IMR-90 (cell line): ENCODE measurements at regions not wholly inside any gene's neighbourhood (a gene's known extent, or its start where the extent isn't known, plus 50 kb on each side); places are given as distances from the start of the nearest gene placed in this dataset.

Experiments used
- ATAC-seq: fragments of 200-7000 bp; cut with Tn5 transposase; 2 replicates; pipeline ENCODE4 v1.9.1; 2020; ENCODE audit warnings: low read depth, mild to moderate bottlenecking, moderate library complexity
- BruUV-seq: library from RNA; stranded (reverse); fragments of 400-500 nt; replicated peaks from 2 replicates; lab custom pipeline; 2021; lab: Mats Ljungman, UMichigan
- CTCF ChIA-PET: fragments of 300-600 bp; formaldehyde crosslinking; extraction: SDS; loops from one replicate; lab custom pipeline; 2021; ENCODE audit warnings: antibody characterized with exemption; lab: Yijun Ruan, JAX
- POLR2A ChIA-PET: fragments of 300-600 bp; sonication (Branson Sonifier 250); formaldehyde crosslinking; loops from one replicate; lab custom pipeline; 2022; ENCODE audit warnings: antibody characterized with exemption; ENCODE audit not compliant: unreplicated experiment; lab: Charles Lee
- DNase-seq: peaks from one replicate; pipeline ENCODE4 v3.0.0; 2013
- H2AFZ ChIP-seq: replicated peaks from 2 replicates; pipeline ENCODE3; 2013; ENCODE audit warnings: low read length, mild to moderate bottlenecking; ENCODE audit not compliant: poor library complexity
- H2AK5ac ChIP-seq: 2 replicates; pipeline ENCODE4 v1.6.1; 2013; ENCODE audit warnings: low read depth, low read length, inconsistent platforms
- H2AK9ac ChIP-seq: replicated peaks from 2 replicates; pipeline ENCODE3; 2013; ENCODE audit warnings: mild to moderate bottlenecking, low read depth, low read length, moderate library complexity; ENCODE audit not compliant: poor library complexity
- H2BK120ac ChIP-seq: 2 replicates; pipeline ENCODE4 v1.6.1; 2013; ENCODE audit warnings: low read depth, low read length, inconsistent platforms
- H2BK15ac ChIP-seq: 3 replicates; pipeline ENCODE4 v1.6.1; 2013; ENCODE audit warnings: low read depth, low read length, inconsistent platforms
- H2BK20ac ChIP-seq: 2 replicates; pipeline ENCODE4 v1.6.1; 2013; ENCODE audit warnings: low read depth, mild to moderate bottlenecking, inconsistent platforms, low read length, moderate library complexity
- H2BK5ac ChIP-seq: 2 replicates; pipeline ENCODE4 v1.6.1; 2013; ENCODE audit warnings: mild to moderate bottlenecking, low read depth, low read length, inconsistent platforms; ENCODE audit not compliant: poor library complexity, severe bottlenecking
- H3K14ac ChIP-seq: replicated peaks from 2 replicates; pipeline ENCODE4 v1.6.1; 2013; ENCODE audit warnings: low read depth, low read length, inconsistent platforms
- H3K18ac ChIP-seq: 2 replicates; pipeline ENCODE4 v1.6.1; 2013; ENCODE audit warnings: low read depth, low read length, control low read depth
- H3K23ac ChIP-seq: 2 replicates; pipeline ENCODE4 v1.6.1; 2013; ENCODE audit warnings: low read depth, low read length, inconsistent platforms
- H3K27ac ChIP-seq: 2 replicates; pipeline ENCODE4 v1.5.1; 2013; ENCODE audit warnings: mild to moderate bottlenecking, control low read depth, low read length; ENCODE audit not compliant: insufficient read depth
- H3K27me3 ChIP-seq: 2 replicates; pipeline ENCODE4 v1.6.1; 2013; ENCODE audit warnings: low read length; ENCODE audit not compliant: control insufficient read depth, insufficient read depth
- H3K36me3 ChIP-seq: 2 replicates; pipeline ENCODE4 v1.6.1; 2013; ENCODE audit warnings: low read length, mixed read lengths; ENCODE audit not compliant: control insufficient read depth, insufficient read depth
- H3K4ac ChIP-seq: 2 replicates; pipeline ENCODE4 v1.6.1; 2013; ENCODE audit warnings: low read depth, low read length, inconsistent platforms
- H3K4me1 ChIP-seq: 2 replicates; pipeline ENCODE4 v1.6.1; 2013; ENCODE audit warnings: low read length, mixed read lengths; ENCODE audit not compliant: control insufficient read depth, insufficient read depth
- H3K4me2 ChIP-seq: 2 replicates; pipeline ENCODE4 v1.6.1; 2013; ENCODE audit warnings: low read depth, mild to moderate bottlenecking, control low read depth, low read length, moderate library complexity
- H3K4me3 ChIP-seq: 2 replicates; pipeline ENCODE4 v1.5.1; 2013; ENCODE audit warnings: low read depth, mild to moderate bottlenecking, control low read depth, low read length, moderate library complexity; ENCODE audit not compliant: insufficient read depth
- H3K56ac ChIP-seq: 2 replicates; pipeline ENCODE4 v1.6.1; 2013; ENCODE audit warnings: low read length, inconsistent platforms; ENCODE audit not compliant: insufficient read depth; ENCODE audit errors: extremely low read depth
- H3K79me1 ChIP-seq, 2 experiments: 2 replicates each; pipeline ENCODE4 v1.6.1; 2013; ENCODE audit warnings: low read length in 2 of 2, inconsistent platforms in 1 of 2, low read depth in 1 of 2
- H3K9ac ChIP-seq: 2 replicates; pipeline ENCODE4 v1.6.1; 2013; ENCODE audit warnings: low read depth, low read length, control low read depth
- H3K9me1 ChIP-seq: 2 replicates; pipeline ENCODE4 v1.6.1; 2013; ENCODE audit warnings: low read length, inconsistent platforms; ENCODE audit not compliant: insufficient read depth
- H3K9me3 ChIP-seq: 2 replicates; pipeline ENCODE4 v1.6.1; 2013; ENCODE audit warnings: low read length; ENCODE audit not compliant: control insufficient read depth, insufficient read depth
- H4K20me1 ChIP-seq: 2 replicates; pipeline ENCODE4 v1.6.1; 2013; ENCODE audit warnings: low read length, inconsistent platforms; ENCODE audit not compliant: insufficient read depth
- H4K5ac ChIP-seq: 2 replicates; pipeline ENCODE4 v1.6.1; 2013; ENCODE audit warnings: mild to moderate bottlenecking, low read depth, low read length, control low read depth
- H4K8ac ChIP-seq, 2 experiments: 2 replicates each; pipeline ENCODE4 v1.6.1; 2013; ENCODE audit warnings: low read depth in 2 of 2, low read length in 2 of 2, control low read depth in 1 of 2, inconsistent platforms in 1 of 2
- H4K91ac ChIP-seq: 2 replicates; pipeline ENCODE4 v1.6.1; 2013; ENCODE audit warnings: low read depth, low read length, inconsistent platforms; ENCODE audit not compliant: insufficient read depth
- BHLHE40 ChIP-seq: fragments of 150-350 bp; IDR thresholded peaks from 2 replicates; pipeline ENCODE4 v1.6.1; 2016; ENCODE audit warnings: mild to moderate bottlenecking, low read depth, low read length
- FOS ChIP-seq: fragments of 150-350 bp; IDR thresholded peaks from 2 replicates; pipeline ENCODE4 v1.6.1; 2016; ENCODE audit warnings: low read depth, low read length
- MAFK ChIP-seq: IDR thresholded peaks from 2 replicates; pipeline ENCODE4 v1.6.1; 2012; ENCODE audit warnings: low read depth, low read length, improper control_type of control experiment
- NFE2L2 ChIP-seq: fragments of 150-350 bp; IDR thresholded peaks from 2 replicates; pipeline ENCODE4 v1.6.1; 2016; ENCODE audit warnings: low read depth, mild to moderate bottlenecking, low read length
- RCOR1 ChIP-seq: IDR thresholded peaks from 2 replicates; pipeline ENCODE4 v1.6.1; 2012; ENCODE audit warnings: mild to moderate bottlenecking, low read length, improper control_type of control experiment; ENCODE audit not compliant: insufficient replicate concordance
- SMC3 ChIP-seq: fragments of 150-350 bp; IDR thresholded peaks from 2 replicates; pipeline ENCODE4 v1.6.1; 2016; ENCODE audit warnings: low read depth, mild to moderate bottlenecking, antibody characterized with exemption, low read length, moderate library complexity
- USF2 ChIP-seq: fragments of 150-350 bp; IDR thresholded peaks from 2 replicates; pipeline ENCODE4 v1.6.1; 2017; ENCODE audit warnings: mild to moderate bottlenecking, antibody characterized with exemption, low read length, low read depth
- WGBS, 2 experiments: methylation state at CpG; one replicate each; pipeline versions ENCODE4 v1.1.5 to v1.1.7; 2013; ENCODE audit warnings: missing lambda C conversion rate in 2 of 2; ENCODE audit not compliant: insufficient read length in 1 of 2; ENCODE audit errors: extremely low coverage in 2 of 2; 5-methylcytosine and 5-hydroxymethylcytosine counted together
- dilution Hi-C: fragments of 300-500 bp; cut with HindIII; formaldehyde crosslinking; loops from one replicate; pipeline ENCODE4 v1.14.3; 2018; ENCODE audit warnings: low sequenced_read_pairs; ENCODE audit not compliant: unreplicated experiment
- in situ Hi-C: fragments of 300-500 bp; cut with MboI; formaldehyde crosslinking; loops from 3 replicates; pipeline ENCODE4 v1.14.3; 2019; ENCODE audit warnings: low sequenced_read_pairs, inconsistent platforms, mixed read lengths
- intact Hi-C: fragments of 100-400 bp; cut with micrococcal nuclease; formaldehyde crosslinking; loops from 2 replicates; pipeline ENCODE4 v1.10.0; 2022
- TF ChIP-seq, protein P1 (sequence below): fragments of 150-350 bp; IDR thresholded peaks from 2 replicates; pipeline ENCODE4 v1.6.1; 2016; ENCODE audit warnings: low read depth, mild to moderate bottlenecking, low read length, moderate library complexity, borderline replicate concordance

DNA sequence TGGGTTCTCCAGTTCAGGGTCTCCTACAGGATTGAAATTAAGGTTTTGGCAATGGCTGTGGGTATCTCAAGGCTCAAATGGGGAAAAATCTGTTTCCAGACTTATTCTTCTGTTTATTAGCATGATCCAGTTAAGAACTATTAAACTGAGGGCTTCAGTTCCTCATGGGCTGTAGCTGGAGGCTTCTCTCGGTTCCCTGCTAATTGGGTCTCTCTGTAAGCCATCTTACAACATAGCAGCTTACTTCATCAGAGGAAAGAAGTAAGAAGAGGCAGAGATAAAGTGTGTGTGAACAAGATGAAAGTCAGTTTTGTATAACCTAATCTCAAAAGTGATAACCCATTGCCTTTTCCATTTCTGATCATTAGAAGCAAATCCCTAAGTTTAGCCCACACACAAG, 391.9 kb downstream of the PSAT1 start:
- H2AK9ac ChIP-seq = no peak overlapping the region
- intact Hi-C loops = no loop called here
- WGBS, 2 experiments = no CpG with 5 or more reads among the region's 1 CpG
- H2AFZ ChIP-seq = no peak overlapping the region
- H2BK5ac ChIP-seq = no peak overlapping the region
- H3K4ac ChIP-seq = no peak overlapping the region
- no peak overlapping the region for H3K27ac ChIP-seq
- BruUV-seq = no TSS peak
- no peaks in the 10 kb centered on the region for H3K9me1 ChIP-seq
- H3K9me3 ChIP-seq = no peaks in the 10 kb centered on the region
- H3K27me3 ChIP-seq = no peaks in the 10 kb centered on the region
- H2BK15ac ChIP-seq = no peak overlapping the region
- H2BK20ac ChIP-seq = no peak overlapping the region
- POLR2A ChIA-PET = no interaction called here
- H3K4me2 ChIP-seq = no peak overlapping the region
- no peak overlapping the region for H3K56ac ChIP-seq
- DNase-seq (no peak), ATAC-seq (no peak)
- no peak overlapping the region for H3K9ac ChIP-seq
- no peaks in the 10 kb centered on the region for H3K79me1 ChIP-seq
- CTCF ChIA-PET = interaction anchor here (1.5 kb wide), 1 partner anchor 12 kb away, joined by 3 read pairs; no protein-coding TSS in a partner anchor
- no peak overlapping the region for H3K4me3 ChIP-seq
- H2BK120ac ChIP-seq = no peak overlapping the region
- H3K18ac ChIP-seq = no peak overlapping the region
- in situ Hi-C loops = no loop called here
- H3K23ac ChIP-seq = no peak overlapping the region
- no peak overlapping the region for H4K91ac ChIP-seq
- H3K4me1 ChIP-seq = no peaks in the 10 kb centered on the region; the same call in 1 of the 2 replicates
- dilution Hi-C loops = no loop called here
- H2AK5ac ChIP-seq = no peak overlapping the region
- no peak overlapping the region for H3K14ac ChIP-seq
- no peaks in the 10 kb centered on the region for H3K36me3 ChIP-seq
- no peak for TF ChIP-seq NFE2L2
- no peak for TF ChIP-seq SMC3
- TF ChIP-seq MAFK = no peak
- TF ChIP-seq RCOR1 = no peak
- TF ChIP-seq USF2 = no peak
- TF ChIP-seq, protein P1, sequence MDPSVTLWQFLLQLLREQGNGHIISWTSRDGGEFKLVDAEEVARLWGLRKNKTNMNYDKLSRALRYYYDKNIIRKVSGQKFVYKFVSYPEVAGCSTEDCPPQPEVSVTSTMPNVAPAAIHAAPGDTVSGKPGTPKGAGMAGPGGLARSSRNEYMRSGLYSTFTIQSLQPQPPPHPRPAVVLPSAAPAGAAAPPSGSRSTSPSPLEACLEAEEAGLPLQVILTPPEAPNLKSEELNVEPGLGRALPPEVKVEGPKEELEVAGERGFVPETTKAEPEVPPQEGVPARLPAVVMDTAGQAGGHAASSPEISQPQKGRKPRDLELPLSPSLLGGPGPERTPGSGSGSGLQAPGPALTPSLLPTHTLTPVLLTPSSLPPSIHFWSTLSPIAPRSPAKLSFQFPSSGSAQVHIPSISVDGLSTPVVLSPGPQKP = no peak
- no peak for TF ChIP-seq FOS
- no peak for TF ChIP-seq BHLHE40
- no peaks in the 10 kb centered on the region for H4K20me1 ChIP-seq
- no peak overlapping the region for H4K8ac ChIP-seq
- H4K5ac ChIP-seq = no peak overlapping the region
